Adipocyte (in vitro differentiated cells): ENCODE measurements at regions not wholly inside any gene's neighbourhood (a gene's known extent, or its start where the extent isn't known, plus 50 kb on each side); places are given as distances from the start of the nearest gene placed in this dataset.
"Not testable (repeated sequence)": the region's sequence is repeated elsewhere in the genome, so short reads cannot be mapped to it uniquely, and the experiment has no call there.

ENCODE experiments used
- DNase-seq: peaks from one replicate; pipeline ENCODE4 v3.0.0-alpha.2; 2015; ENCODE audit warnings: low read depth
- H3K27me3 ChIP-seq: replicated peaks from 2 replicates; pipeline ENCODE4 v1.7.0; 2013; ENCODE audit warnings: mild to moderate bottlenecking, low read length, moderate library complexity; ENCODE audit not compliant: control insufficient read depth, insufficient read depth
- H3K36me3 ChIP-seq: 2 replicates; pipeline ENCODE4 v1.7.0; 2013; ENCODE audit warnings: low read length, mild to moderate bottlenecking, moderate library complexity; ENCODE audit not compliant: control insufficient read depth, insufficient read depth, severe bottlenecking
- H3K4me1 ChIP-seq: 2 replicates; pipeline ENCODE4 v1.7.0; 2013; ENCODE audit warnings: mild to moderate bottlenecking, low read length, moderate library complexity; ENCODE audit not compliant: control insufficient read depth, insufficient read depth
- H3K4me3 ChIP-seq: 2 replicates; pipeline ENCODE4 v1.7.0; 2013; ENCODE audit warnings: mild to moderate bottlenecking, low read length, moderate library complexity
- H3K9ac ChIP-seq: 2 replicates; pipeline ENCODE4 v1.7.0; 2013; ENCODE audit warnings: mild to moderate bottlenecking, low read length, moderate library complexity
- H3K9me3 ChIP-seq: 2 replicates; pipeline ENCODE4 v1.7.0; 2013; ENCODE audit warnings: mild to moderate bottlenecking, low read length, moderate library complexity; ENCODE audit not compliant: control insufficient read depth

DNA sequence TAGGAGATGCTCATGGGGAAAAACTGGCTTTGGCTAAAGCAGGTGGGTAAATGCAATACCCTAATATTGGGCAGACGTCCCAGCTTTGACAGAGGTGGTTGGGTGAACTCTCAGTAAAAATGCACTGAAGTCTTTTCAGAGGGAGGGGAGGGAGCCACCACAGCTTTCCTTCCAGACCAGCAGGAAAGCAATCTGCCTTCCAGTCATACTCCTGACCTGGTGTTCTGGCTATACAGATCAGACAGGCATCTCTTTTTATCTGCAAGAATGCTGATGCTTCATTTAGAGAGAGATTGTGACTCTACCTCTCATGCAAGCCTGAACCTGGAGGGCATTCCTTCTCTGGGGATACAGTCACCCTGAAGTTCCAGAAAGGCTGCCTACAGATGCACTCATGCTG lies 52.6 kb upstream of the ICA1 start:
- Histone ChIP-seq H3K4me1 (no peaks in the 10 kb centered on the region), H3K36me3 (no peaks in the 10 kb centered on the region), H3K4me3 (no peak overlapping the region), H3K27me3 (no peaks in the 10 kb centered on the region), H3K9me3 (peaks cover 10% of the 10 kb centered on the region), H3K9ac (no peak overlapping the region)
- DNase-seq: no peak

DNA sequence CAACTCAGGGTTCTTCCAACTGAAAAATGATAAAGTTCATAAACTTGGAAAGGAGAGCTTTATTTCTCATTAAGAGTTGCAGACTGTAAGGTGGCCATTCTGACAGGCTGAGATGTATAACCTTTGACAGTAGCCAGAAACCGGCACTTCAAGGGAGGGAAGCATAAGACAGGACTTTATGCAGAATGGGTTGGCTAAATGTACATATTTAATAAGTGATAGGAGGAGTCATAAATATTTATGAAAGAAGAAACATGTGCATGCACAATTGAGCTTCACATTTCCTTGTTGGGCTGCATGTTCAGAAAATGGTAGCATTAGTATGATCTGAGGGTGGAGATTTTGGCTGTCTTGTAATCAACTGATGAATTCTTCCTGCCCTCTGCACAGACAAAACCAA lies 57.1 kb upstream of the ICA1 start:
- DNase-seq: no peak
- peaks cover 2% of the 10 kb centered on the region for H3K9me3 ChIP-seq

DNA sequence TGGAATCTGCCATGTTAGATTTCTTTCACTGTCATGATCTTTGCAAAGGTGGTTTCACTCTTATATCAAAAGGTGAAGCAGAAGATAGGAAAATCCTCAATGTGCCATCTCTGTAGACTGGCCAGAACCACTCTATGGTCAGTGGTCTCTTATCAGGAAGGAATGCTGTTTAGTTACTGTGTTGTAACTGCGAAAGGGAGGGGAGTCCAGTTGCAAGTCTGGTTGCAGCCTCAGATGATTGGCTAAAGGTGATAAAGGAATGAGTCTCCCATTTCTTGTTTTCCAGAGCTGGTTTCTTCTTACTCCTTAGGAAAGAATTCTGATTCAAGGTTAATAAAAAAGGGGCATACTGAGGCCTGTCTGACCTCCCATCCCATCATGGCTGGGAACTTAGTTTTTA lies 58.2 kb upstream of the ICA1 start:
- H3K4me1 ChIP-seq: no peaks in the 10 kb centered on the region
- no peaks in the 10 kb centered on the region for H3K27me3 ChIP-seq
- peaks cover 2% of the 10 kb centered on the region for H3K9me3 ChIP-seq
- H3K9ac ChIP-seq: no peak overlapping the region
- DNase-seq: no peak
- no peaks in the 10 kb centered on the region for H3K36me3 ChIP-seq
- H3K4me3 ChIP-seq: no peak overlapping the region

More for the DNA sequence above, 57.1 kb upstream of the ICA1 start:
- Histone ChIP-seq H3K4me1 (no peaks in the 10 kb centered on the region), H3K9ac (no peak overlapping the region), H3K4me3 (no peak overlapping the region), H3K27me3 (no peaks in the 10 kb centered on the region), H3K36me3 (no peaks in the 10 kb centered on the region)

DNA sequence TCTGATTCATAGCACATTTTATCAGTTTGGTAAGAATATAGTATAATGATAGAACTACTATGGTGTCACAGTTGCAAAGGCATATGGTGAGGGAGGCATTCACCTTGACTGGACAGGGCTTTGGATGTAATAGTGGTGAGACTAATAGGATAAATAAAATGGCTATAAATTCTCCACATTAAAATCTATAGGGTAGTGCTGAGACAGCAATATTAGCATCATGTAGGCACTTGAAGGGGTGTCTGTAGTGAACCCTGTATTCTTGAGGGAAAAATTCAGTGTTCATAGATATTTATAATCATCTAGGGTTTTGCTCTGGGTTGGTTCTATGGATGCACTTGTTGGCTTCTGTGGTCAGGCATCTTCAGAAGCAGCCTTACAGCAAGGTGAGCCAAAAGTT lies 59.3 kb upstream of the ICA1 start:
- Histone ChIP-seq H3K4me1 (no peaks in the 10 kb centered on the region), H3K9ac (no peak overlapping the region), H3K36me3 (no peaks in the 10 kb centered on the region), H3K4me3 (no peak overlapping the region), H3K27me3 (no peaks in the 10 kb centered on the region), H3K9me3 (peaks cover 2% of the 10 kb centered on the region)
- no peak for DNase-seq

DNA sequence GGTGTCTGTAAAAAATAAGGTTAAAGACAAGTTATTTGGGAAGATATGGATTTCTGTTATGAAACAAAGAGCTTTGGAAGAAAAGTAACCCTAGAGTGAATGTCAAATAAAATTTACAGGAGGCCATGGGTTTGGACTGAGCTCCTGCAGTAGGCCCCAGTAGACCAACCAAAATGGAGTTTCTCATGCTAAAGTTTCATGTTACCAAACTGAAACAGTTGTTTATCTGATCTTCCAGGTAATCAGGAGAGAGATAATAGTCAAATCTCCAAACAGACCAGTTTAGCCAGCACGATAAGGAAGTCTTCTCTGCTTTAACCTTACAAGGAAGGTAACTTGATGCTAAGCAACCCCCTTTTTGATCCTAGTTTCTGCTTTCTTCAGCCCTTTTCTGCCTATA lies 60.7 kb upstream of the ICA1 start:
- H3K4me1 ChIP-seq: no peaks in the 10 kb centered on the region
- no peak overlapping the region for H3K4me3 ChIP-seq
- H3K27me3 ChIP-seq: no peaks in the 10 kb centered on the region
- peaks cover 2% of the 10 kb centered on the region for H3K9me3 ChIP-seq
- DNase-seq: no peak
- H3K9ac ChIP-seq: no peak overlapping the region
- H3K36me3 ChIP-seq: no peaks in the 10 kb centered on the region

DNA sequence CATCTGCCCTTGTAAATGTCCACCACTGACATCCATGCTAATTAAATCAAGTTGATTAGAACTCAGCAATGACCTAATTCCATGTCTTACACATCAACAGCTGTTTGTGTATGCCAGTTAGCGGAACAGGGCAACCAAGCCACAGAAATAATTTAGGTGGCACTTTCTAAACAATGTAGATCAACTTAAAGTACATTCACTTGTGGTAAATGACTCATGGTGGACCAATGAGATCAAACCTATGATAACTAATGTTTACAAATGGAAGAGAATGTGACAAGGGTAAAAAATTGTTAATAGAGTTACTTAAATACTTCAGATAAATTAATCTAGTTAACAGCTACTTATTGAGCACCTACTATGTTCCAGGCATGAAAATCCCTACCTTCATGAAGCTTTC lies 63.1 kb upstream of the ICA1 start:
- Histone ChIP-seq H3K36me3 (no peaks in the 10 kb centered on the region), H3K4me1 (no peaks in the 10 kb centered on the region), H3K4me3 (no peak overlapping the region), H3K9ac (no peak overlapping the region), H3K27me3 (no peaks in the 10 kb centered on the region), H3K9me3 (peaks cover 2% of the 10 kb centered on the region)
- DNase-seq: no peak

DNA sequence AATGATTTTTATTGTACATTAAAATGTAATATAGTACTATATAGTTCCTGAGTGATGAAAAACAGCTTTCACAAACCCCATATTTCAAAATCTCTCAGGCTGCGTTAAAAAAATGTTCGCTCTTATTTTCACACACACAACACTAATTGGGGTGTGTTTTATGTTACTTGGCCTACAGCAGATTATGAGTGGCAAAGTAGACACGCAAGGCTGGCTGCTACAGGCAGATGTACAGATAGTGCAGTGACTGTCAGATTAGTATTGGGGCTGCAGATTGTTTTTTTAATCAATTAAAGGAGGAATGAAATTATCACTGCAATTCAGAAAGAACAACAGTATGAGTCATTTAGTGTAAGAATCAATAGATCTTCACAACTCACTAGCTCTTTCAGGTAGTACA lies 65.2 kb upstream of the ICA1 start:
- Histone ChIP-seq H3K9ac (no peak overlapping the region), H3K4me3 (no peak overlapping the region), H3K36me3 (no peaks in the 10 kb centered on the region), H3K27me3 (no peaks in the 10 kb centered on the region), H3K9me3 (no peaks in the 10 kb centered on the region), H3K4me1 (no peaks in the 10 kb centered on the region)
- DNase-seq: no peak

DNA sequence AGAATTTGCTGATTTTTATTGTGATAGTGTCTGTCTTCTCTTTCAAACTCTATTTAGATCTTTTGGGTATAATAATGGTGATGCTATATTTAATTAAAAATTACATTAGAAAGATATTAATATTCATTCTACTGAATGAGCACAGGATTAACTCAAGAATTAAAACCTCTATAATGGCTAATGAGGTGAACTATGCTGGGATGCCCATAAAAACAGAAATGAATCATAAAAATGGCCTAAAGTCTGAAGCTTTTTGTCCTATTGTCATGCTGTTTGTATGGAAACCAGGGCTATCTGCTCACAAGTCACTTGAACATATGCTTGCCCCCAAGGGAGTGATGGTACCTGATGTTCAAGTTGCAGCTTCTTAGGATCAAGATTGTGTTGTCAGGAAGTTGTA lies 76.2 kb upstream of the ICA1 start:
- H3K27me3 ChIP-seq: no peaks in the 10 kb centered on the region
- H3K4me3 ChIP-seq: no peak overlapping the region
- H3K36me3 ChIP-seq: no peaks in the 10 kb centered on the region
- no peaks in the 10 kb centered on the region for H3K9me3 ChIP-seq
- DNase-seq: no peak
- H3K4me1 ChIP-seq: no peaks in the 10 kb centered on the region
- H3K9ac ChIP-seq: no peak overlapping the region

DNA sequence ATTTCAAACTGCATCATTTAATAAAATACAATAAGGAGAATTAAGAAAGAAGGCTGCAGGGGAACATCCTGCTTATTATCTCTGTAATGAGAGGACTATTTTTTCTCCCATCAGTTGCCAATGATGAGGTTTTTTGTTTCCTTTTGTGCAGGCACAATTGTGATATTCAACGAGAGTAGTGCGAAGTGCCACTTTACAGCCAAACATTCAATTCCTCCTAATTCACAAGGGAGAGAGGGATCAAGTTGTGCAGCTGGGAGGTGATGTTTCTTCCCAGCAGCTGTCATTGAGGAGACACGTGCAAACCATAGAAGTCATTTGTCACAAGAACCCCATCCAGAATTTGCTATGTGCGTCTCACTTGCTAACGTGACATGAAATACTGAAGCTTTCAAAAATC lies 81.6 kb upstream of the ICA1 start:
- Histone ChIP-seq H3K36me3 (no peaks in the 10 kb centered on the region), H3K4me1 (no peaks in the 10 kb centered on the region), H3K27me3 (no peaks in the 10 kb centered on the region), H3K9ac (no peak overlapping the region), H3K4me3 (no peak overlapping the region), H3K9me3 (no peaks in the 10 kb centered on the region)
- DNase-seq: no peak

DNA sequence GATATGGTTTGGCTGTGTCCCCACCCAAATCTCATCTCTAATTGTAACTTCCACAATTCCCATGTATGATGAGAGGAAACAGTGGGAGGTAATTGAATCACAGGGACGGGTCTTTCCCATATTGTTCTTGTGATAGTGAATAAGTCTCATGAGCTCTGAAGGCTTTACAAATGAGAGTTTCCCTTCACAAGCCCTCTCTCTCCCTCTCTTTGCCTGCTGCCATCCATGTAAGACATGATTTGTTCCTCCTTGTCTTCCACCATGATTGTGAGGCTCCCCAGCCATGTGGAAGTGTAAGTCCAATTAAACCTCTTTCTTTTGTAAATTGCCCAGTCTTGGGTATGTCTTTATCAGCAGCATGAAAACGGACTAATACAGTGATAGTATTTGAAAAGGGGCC lies 85.4 kb upstream of the ICA1 start:
- not testable (repeated sequence) for H3K4me3 ChIP-seq, H3K36me3 ChIP-seq

DNA sequence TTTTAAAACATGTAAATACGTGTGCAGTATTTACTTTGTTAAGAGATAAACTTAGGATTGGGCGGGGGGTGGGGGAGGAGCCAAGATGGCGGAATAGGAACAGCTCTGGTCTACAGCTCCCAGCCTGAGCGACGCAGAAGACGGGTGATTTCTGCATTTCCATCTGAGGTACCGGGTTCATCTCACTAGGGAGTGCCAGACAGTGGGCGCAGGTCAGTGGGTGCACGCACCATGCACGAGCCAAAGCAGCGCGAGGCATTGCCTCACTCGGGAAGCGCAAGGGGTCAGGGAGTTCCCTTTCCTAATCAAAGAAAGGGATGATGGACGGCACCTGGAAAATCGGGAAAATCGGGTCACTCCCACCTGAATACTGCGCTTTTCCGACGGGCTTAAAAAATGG lies 81.8 kb upstream of the NXPH1 start:
- not testable (repeated sequence) for DNase-seq, H3K27me3 ChIP-seq, H3K36me3 ChIP-seq, H3K4me3 ChIP-seq, H3K4me1 ChIP-seq, H3K9ac ChIP-seq, H3K9me3 ChIP-seq

More for the DNA sequence above, 85.4 kb upstream of the ICA1 start:
- H3K4me1 ChIP-seq, DNase-seq, H3K9me3 ChIP-seq, H3K27me3 ChIP-seq, H3K9ac ChIP-seq: not testable (repeated sequence)

DNA sequence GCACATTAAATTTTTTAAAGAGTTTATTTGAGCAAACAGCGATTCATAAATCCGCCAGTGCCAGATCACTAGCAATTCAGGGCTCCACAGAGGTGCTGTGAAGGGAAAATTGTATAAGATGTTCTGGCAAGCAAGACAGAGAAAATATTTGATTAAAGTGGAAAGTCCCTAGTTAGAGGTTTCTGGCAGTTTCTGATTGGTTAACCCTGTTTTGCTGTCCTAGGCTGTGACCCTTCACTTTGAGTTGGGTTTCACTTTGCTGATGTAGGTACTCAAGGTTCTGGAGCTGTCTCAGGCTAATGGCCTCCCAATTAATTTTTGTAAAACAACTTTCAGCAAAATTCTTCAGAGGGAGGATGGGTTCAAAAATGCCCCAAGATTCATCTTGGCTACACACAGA lies 79.4 kb upstream of the NXPH1 start:
- Histone ChIP-seq H3K27me3 (no peaks in the 10 kb centered on the region), H3K9ac (no peak overlapping the region)

More for the DNA sequence above, 79.4 kb upstream of the NXPH1 start:
- Histone ChIP-seq H3K4me3 (no peak overlapping the region), H3K36me3 (no peaks in the 10 kb centered on the region), H3K4me1 (no peaks in the 10 kb centered on the region), H3K9me3 (no peaks in the 10 kb centered on the region)
- no peak for DNase-seq
